HCT116 (cell line): ENCODE measurements at regions not wholly inside any gene's neighbourhood (a gene's known extent, or its start where the extent isn't known, plus 50 kb on each side); places are given as distances from the start of the nearest gene placed in this dataset.

ENCODE experiments used
- ATAC-seq: fragments of 200-7000 bp; cut with Tn5 transposase; 2 replicates; pipeline ENCODE4 v1.9.1; 2020; ENCODE audit warnings: mild to moderate bottlenecking, moderate library complexity
- BruUV-seq: library from RNA; stranded (reverse); fragments of 400-500 nt; replicated peaks from 2 replicates; lab custom pipeline; 2021; lab: Mats Ljungman, UMichigan
- CTCF ChIA-PET: fragments of 300-600 bp; sonication (Branson Sonifier 250); formaldehyde crosslinking; loops from one replicate; lab custom pipeline; 2021; ENCODE audit warnings: antibody characterized with exemption; lab: Charles Lee
- POLR2A ChIA-PET: fragments of 300-600, 350-600 bp; sonication (Branson Sonifier 250); formaldehyde crosslinking; loops from one replicate; lab custom pipeline; 2021; ENCODE audit warnings: antibody characterized with exemption; lab: Charles Lee
- RAD21 ChIA-PET, 2 experiments: fragments of 300-600 bp; sonication (Branson Sonifier 250); formaldehyde crosslinking; loops; one replicate each; lab custom pipeline; 2023; ENCODE audit warnings: low total read pairs in 2 of 2; ENCODE audit not compliant: uncharacterized antibody in 2 of 2, unreplicated experiment in 2 of 2, low non-redundant PET in 1 of 2; lab: Charles Lee
- DNase-seq: peaks from one replicate; pipeline ENCODE4 v3.0.0-alpha.2; 2010; ENCODE audit warnings: low read depth, low spot score
- H2AFZ ChIP-seq: fragments of 200-600 bp; shearing (Covaris generic), sonication (generic); 2 replicates; pipeline ENCODE4 v1.6.1; 2017; ENCODE audit warnings: low read depth, mixed run types, mixed read lengths, antibody characterized with exemption, low read length; ENCODE audit not compliant: poor library complexity, severe bottlenecking
- H3K27ac ChIP-seq: 2 replicates; pipeline ENCODE4 v1.5.1; 2012; ENCODE audit warnings: low read depth, low read length
- H3K27me3 ChIP-seq: fragments of 200-600 bp; sonication (generic); 2 replicates; pipeline ENCODE4 v1.6.1; 2016; ENCODE audit warnings: mixed run types, low read length, mixed read lengths; ENCODE audit not compliant: insufficient read depth
- H3K36me3 ChIP-seq, 2 experiments: fragments of 200-500 bp in 1 of 2; fragments of 200-600 bp in 1 of 2; sonication (Bioruptor generic) in 1 of 2; sonication (generic) in 1 of 2; 2 replicates each; pipeline versions ENCODE4 v1.5.1 to v1.6.1; 2014 to 2016; ENCODE audit warnings: low read length in 2 of 2, inconsistent platforms in 1 of 2, mixed read lengths in 1 of 2, mixed run types in 1 of 2; ENCODE audit not compliant: insufficient read depth in 2 of 2, control insufficient read depth in 1 of 2
- H3K4me1 ChIP-seq, 2 experiments: fragments of 200-600 bp in 1 of 2; sonication (generic) in 1 of 2; 2 replicates each; pipeline versions ENCODE4 v1.5.1 to v1.6.1; 2012 to 2017; ENCODE audit warnings: low read length in 2 of 2, inconsistent platforms in 1 of 2, mild to moderate bottlenecking in 1 of 2, mixed read lengths in 1 of 2, mixed run types in 1 of 2, moderate library complexity in 1 of 2; ENCODE audit not compliant: insufficient read depth in 2 of 2, control insufficient read depth in 1 of 2
- H3K4me2 ChIP-seq: fragments of 200-600 bp; sonication (generic); 2 replicates; pipeline ENCODE4 v1.6.1; 2017; ENCODE audit warnings: mixed run types, low read length, mixed read lengths
- H3K4me3 ChIP-seq, 2 experiments: fragments of 200-600 bp in 1 of 2; sonication (generic) in 1 of 2; replicated peaks in 1 of 2; 2 replicates each; pipeline ENCODE4 v1.5.1; 2011 to 2016; ENCODE audit warnings: low read length in 2 of 2, control low read depth in 1 of 2, low read depth in 1 of 2, mild to moderate bottlenecking in 1 of 2, mixed read lengths in 1 of 2, mixed run types in 1 of 2
- H3K79me2 ChIP-seq: fragments of 200-600 bp; sonication (generic); 2 replicates; pipeline ENCODE4 v1.6.1; 2017; ENCODE audit warnings: mild to moderate bottlenecking, mixed run types, low read length, moderate library complexity, mixed read lengths; ENCODE audit not compliant: insufficient read depth
- H3K9ac ChIP-seq: fragments of 200-600 bp; sonication (generic); 2 replicates; pipeline ENCODE4 v1.6.1; 2016; ENCODE audit warnings: low read length, mixed read lengths
- H3K9me2 ChIP-seq: fragments of 200-600 bp; sonication (generic), shearing (Covaris generic); 2 replicates; pipeline ENCODE4 v1.6.1; 2017; ENCODE audit warnings: mixed run types, mild to moderate bottlenecking, moderate library complexity; ENCODE audit not compliant: insufficient read depth
- H3K9me3 ChIP-seq, 2 experiments: fragments of 200-500 bp in 1 of 2; fragments of 200-600 bp in 1 of 2; sonication (Bioruptor generic) in 1 of 2; sonication (generic) in 1 of 2; 2 replicates each; pipeline ENCODE4 v1.6.1; 2014 to 2017; ENCODE audit warnings: low read length in 2 of 2, mixed read lengths in 2 of 2, inconsistent platforms in 1 of 2, low read depth in 1 of 2, mild to moderate bottlenecking in 1 of 2, mixed run types in 1 of 2, moderate library complexity in 1 of 2; ENCODE audit not compliant: control insufficient read depth in 1 of 2, insufficient read depth in 1 of 2
- H4K20me1 ChIP-seq: fragments of 200-600 bp; sonication (generic), shearing (Covaris generic); 2 replicates; pipeline ENCODE4 v1.6.1; 2017; ENCODE audit warnings: mixed run types, mild to moderate bottlenecking, moderate library complexity; ENCODE audit not compliant: insufficient read depth
- CBX3 ChIP-seq: IDR thresholded peaks from 2 replicates; pipeline ENCODE4 v1.6.1; 2012; ENCODE audit warnings: low read depth
- CEBPB ChIP-seq: IDR thresholded peaks from 2 replicates; pipeline ENCODE4 v1.6.1; 2012; ENCODE audit warnings: low read depth
- EGR1 ChIP-seq: IDR thresholded peaks from 2 replicates; pipeline ENCODE4 v1.6.1; 2012; ENCODE audit warnings: low read depth
- EZH2 ChIP-seq: fragments of 200-600 bp; sonication (generic); IDR thresholded peaks from 2 replicates; pipeline ENCODE4 v1.6.1; 2017; ENCODE audit warnings: antibody characterized with exemption, mixed run types
- FOSL1 ChIP-seq: IDR thresholded peaks from 2 replicates; pipeline ENCODE4 v1.6.1; 2012; ENCODE audit warnings: low read depth
- JUND ChIP-seq: IDR thresholded peaks from 2 replicates; pipeline ENCODE4 v1.6.1; 2012
- POLR2A ChIP-seq: IDR thresholded peaks from 2 replicates; pipeline ENCODE4 v1.7.0; 2011; ENCODE audit warnings: borderline replicate concordance; ENCODE audit not compliant: insufficient read depth, insufficient read length; ENCODE audit errors: extremely low read depth
- POLR2AphosphoS5 ChIP-seq: IDR thresholded peaks from 2 replicates; pipeline ENCODE4 v1.6.1; 2011; ENCODE audit warnings: mild to moderate bottlenecking, low read depth, low read length, moderate library complexity
- SIN3A ChIP-seq: IDR thresholded peaks from 2 replicates; pipeline ENCODE4 v1.6.1; 2012; ENCODE audit warnings: low read depth
- SRF ChIP-seq: IDR thresholded peaks from 2 replicates; pipeline ENCODE4 v1.6.1; 2012; ENCODE audit warnings: low read depth
- YY1 ChIP-seq: IDR thresholded peaks from 2 replicates; pipeline ENCODE4 v1.6.1; 2011; ENCODE audit warnings: low read length, low read depth, moderate library complexity, mild to moderate bottlenecking; ENCODE audit not compliant: insufficient replicate concordance; ENCODE audit errors: extremely low read depth
- ZNF274 ChIP-seq: fragments of 200-500 bp; sonication (Bioruptor generic); IDR thresholded peaks from 2 replicates; pipeline ENCODE4 v1.6.1; 2014; ENCODE audit warnings: mild to moderate bottlenecking, low read depth, low read length, inconsistent platforms
- intact Hi-C: fragments of 100-400 bp; cut with micrococcal nuclease; formaldehyde crosslinking; loops from 2 replicates; pipeline ENCODE4 v1.10.0; 2022
- TF ChIP-seq, protein P1 (sequence below): IDR thresholded peaks from 2 replicates; pipeline ENCODE4 v1.6.1; 2011; ENCODE audit warnings: mild to moderate bottlenecking, low read length, moderate library complexity; ENCODE audit not compliant: insufficient replicate concordance; ENCODE audit errors: extremely low read depth
- TF ChIP-seq, protein P2 (sequence below): IDR thresholded peaks from 2 replicates; pipeline ENCODE4 v1.6.1; 2012
- TF ChIP-seq, protein P3 (sequence below), 3 experiments: fragments of 200-600 bp in 1 of 3; sonication (generic) in 1 of 3; IDR thresholded peaks in 2 of 3; conservative IDR thresholded peaks in 1 of 3; 2 replicates each; pipeline ENCODE4 v1.5.1; 2012 to 2017; ENCODE audit warnings: low read depth in 2 of 3, low read length in 2 of 3, antibody characterized with exemption in 1 of 3, borderline replicate concordance in 1 of 3, control low read depth in 1 of 3, mild to moderate bottlenecking in 1 of 3, mixed read lengths in 1 of 3, mixed run types in 1 of 3, moderate library complexity in 1 of 3; ENCODE audit not compliant: insufficient read depth in 1 of 3

DNA sequence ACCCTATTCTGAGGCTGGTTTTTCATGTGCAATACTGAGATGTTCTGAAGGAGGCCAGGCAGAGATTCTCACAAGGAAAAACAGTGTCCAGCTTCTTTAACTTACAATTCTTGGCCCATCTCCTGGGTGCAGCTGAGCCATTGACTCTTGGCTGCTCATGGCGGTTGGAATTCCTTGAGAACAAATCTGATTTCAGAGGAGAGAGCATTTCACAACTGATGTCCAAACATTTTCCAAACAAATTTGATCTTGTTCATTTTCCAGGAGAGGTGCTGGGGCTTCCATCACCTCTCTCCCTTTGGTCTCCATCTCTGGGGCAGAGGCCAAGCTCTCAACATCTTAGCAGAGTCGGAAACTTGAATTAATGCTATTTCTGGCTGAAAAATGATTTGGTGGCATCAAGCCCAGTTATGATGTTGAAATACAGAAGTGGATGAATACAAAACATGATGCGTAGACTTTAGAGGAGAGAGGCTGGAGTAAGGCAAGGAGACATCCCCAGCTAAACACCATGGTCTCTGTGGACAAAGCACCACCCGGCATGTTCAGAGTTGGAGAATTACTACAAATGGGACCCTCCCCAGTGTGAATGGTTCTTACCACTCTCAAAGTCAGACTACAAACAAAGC lies 593.0 kb downstream of the VRK1 start:
- H2AFZ ChIP-seq, result no peak overlapping the region
- H3K4me2 ChIP-seq, result no peak overlapping the region
- TF ChIP-seq POLR2A (no peak), EZH2 (no peak), CEBPB (no peak), SRF (no peak), POLR2AphosphoS5 (no peak), FOSL1 (no peak), YY1 (no peak), EGR1 (no peak), JUND (no peak), SIN3A (no peak), CBX3 (no peak), ZNF274 (no peak)
- TF ChIP-seq, protein P1, sequence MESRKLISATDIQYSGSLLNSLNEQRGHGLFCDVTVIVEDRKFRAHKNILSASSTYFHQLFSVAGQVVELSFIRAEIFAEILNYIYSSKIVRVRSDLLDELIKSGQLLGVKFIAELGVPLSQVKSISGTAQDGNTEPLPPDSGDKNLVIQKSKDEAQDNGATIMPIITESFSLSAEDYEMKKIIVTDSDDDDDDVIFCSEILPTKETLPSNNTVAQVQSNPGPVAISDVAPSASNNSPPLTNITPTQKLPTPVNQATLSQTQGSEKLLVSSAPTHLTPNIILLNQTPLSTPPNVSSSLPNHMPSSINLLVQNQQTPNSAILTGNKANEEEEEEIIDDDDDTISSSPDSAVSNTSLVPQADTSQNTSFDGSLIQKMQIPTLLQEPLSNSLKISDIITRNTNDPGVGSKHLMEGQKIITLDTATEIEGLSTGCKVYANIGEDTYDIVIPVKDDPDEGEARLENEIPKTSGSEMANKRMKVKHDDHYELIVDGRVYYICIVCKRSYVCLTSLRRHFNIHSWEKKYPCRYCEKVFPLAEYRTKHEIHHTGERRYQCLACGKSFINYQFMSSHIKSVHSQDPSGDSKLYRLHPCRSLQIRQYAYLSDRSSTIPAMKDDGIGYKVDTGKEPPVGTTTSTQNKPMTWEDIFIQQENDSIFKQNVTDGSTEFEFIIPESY, result no peak
- TF ChIP-seq, protein P2, sequence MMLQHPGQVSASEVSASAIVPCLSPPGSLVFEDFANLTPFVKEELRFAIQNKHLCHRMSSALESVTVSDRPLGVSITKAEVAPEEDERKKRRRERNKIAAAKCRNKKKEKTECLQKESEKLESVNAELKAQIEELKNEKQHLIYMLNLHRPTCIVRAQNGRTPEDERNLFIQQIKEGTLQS, result no peak
- TF ChIP-seq, protein P3, sequence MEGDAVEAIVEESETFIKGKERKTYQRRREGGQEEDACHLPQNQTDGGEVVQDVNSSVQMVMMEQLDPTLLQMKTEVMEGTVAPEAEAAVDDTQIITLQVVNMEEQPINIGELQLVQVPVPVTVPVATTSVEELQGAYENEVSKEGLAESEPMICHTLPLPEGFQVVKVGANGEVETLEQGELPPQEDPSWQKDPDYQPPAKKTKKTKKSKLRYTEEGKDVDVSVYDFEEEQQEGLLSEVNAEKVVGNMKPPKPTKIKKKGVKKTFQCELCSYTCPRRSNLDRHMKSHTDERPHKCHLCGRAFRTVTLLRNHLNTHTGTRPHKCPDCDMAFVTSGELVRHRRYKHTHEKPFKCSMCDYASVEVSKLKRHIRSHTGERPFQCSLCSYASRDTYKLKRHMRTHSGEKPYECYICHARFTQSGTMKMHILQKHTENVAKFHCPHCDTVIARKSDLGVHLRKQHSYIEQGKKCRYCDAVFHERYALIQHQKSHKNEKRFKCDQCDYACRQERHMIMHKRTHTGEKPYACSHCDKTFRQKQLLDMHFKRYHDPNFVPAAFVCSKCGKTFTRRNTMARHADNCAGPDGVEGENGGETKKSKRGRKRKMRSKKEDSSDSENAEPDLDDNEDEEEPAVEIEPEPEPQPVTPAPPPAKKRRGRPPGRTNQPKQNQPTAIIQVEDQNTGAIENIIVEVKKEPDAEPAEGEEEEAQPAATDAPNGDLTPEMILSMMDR (IDR thresholded peaks at IDR 0.05 in 2 of 3, conservative IDR thresholded peaks at IDR 0.05 in 1 of 3; ENCODE audit: borderline replicate concordance in 1 of 3, insufficient read depth in 1 of 3, low read depth in 2 of 3, low read length in 2 of 3), result no peak
- no peaks in the 10 kb centered on the region for H4K20me1 ChIP-seq
- intact Hi-C loops, result no loop called here
- ChIA-PET CTCF (no interaction called here), RAD21 (no interaction called here), POLR2A (no interaction called here)
- peaks cover 7% of the 10 kb centered on the region; the same call in 1 of the 2 replicates for H3K27me3 ChIP-seq
- no peaks in the 10 kb centered on the region for H3K36me3 ChIP-seq
- no peaks in the 10 kb centered on the region for H3K9me3 ChIP-seq
- no peak overlapping the region for H3K4me3 ChIP-seq
- DNase-seq, result no peak
- H3K4me1 ChIP-seq, result no peaks in the 10 kb centered on the region; a peak in 1 of 4 replicates
- ATAC-seq, result no peak
- H3K79me2 ChIP-seq, result no peaks in the 10 kb centered on the region
- no peak overlapping the region for H3K9ac ChIP-seq
- no TSS peak for BruUV-seq
- no peaks in the 10 kb centered on the region for H3K9me2 ChIP-seq
- no peak overlapping the region for H3K27ac ChIP-seq
